HCT116 (cell line): ENCODE measurements at regions not wholly inside any gene's neighbourhood (a gene's known extent, or its start where the extent isn't known, plus 50 kb on each side); places are given as distances from the start of the nearest gene placed in this dataset.

Experiments
- ATAC-seq: fragments of 200-7000 bp; cut with Tn5 transposase; 2 replicates; pipeline ENCODE4 v1.9.1; 2020; ENCODE audit warnings: mild to moderate bottlenecking, moderate library complexity
- BruUV-seq: library from RNA; stranded (reverse); fragments of 400-500 nt; replicated peaks from 2 replicates; lab custom pipeline; 2021; lab: Mats Ljungman, UMichigan
- CTCF ChIA-PET: fragments of 300-600 bp; sonication (Branson Sonifier 250); formaldehyde crosslinking; loops from one replicate; lab custom pipeline; 2021; ENCODE audit warnings: antibody characterized with exemption; lab: Charles Lee
- POLR2A ChIA-PET: fragments of 300-600, 350-600 bp; sonication (Branson Sonifier 250); formaldehyde crosslinking; loops from one replicate; lab custom pipeline; 2021; ENCODE audit warnings: antibody characterized with exemption; lab: Charles Lee
- RAD21 ChIA-PET, 2 experiments: fragments of 300-600 bp; sonication (Branson Sonifier 250); formaldehyde crosslinking; loops; one replicate each; lab custom pipeline; 2023; ENCODE audit warnings: low total read pairs in 2 of 2; ENCODE audit not compliant: uncharacterized antibody in 2 of 2, unreplicated experiment in 2 of 2, low non-redundant PET in 1 of 2; lab: Charles Lee
- DNase-seq: peaks from one replicate; pipeline ENCODE4 v3.0.0-alpha.2; 2010; ENCODE audit warnings: low read depth, low spot score
- H2AFZ ChIP-seq: fragments of 200-600 bp; shearing (Covaris generic), sonication (generic); 2 replicates; pipeline ENCODE4 v1.6.1; 2017; ENCODE audit warnings: low read depth, mixed run types, mixed read lengths, antibody characterized with exemption, low read length; ENCODE audit not compliant: poor library complexity, severe bottlenecking
- H3K27ac ChIP-seq: 2 replicates; pipeline ENCODE4 v1.5.1; 2012; ENCODE audit warnings: low read depth, low read length
- H3K27me3 ChIP-seq: fragments of 200-600 bp; sonication (generic); 2 replicates; pipeline ENCODE4 v1.6.1; 2016; ENCODE audit warnings: mixed run types, low read length, mixed read lengths; ENCODE audit not compliant: insufficient read depth
- H3K36me3 ChIP-seq, 2 experiments: fragments of 200-500 bp in 1 of 2; fragments of 200-600 bp in 1 of 2; sonication (Bioruptor generic) in 1 of 2; sonication (generic) in 1 of 2; 2 replicates each; pipeline versions ENCODE4 v1.5.1 to v1.6.1; 2014 to 2016; ENCODE audit warnings: low read length in 2 of 2, inconsistent platforms in 1 of 2, mixed read lengths in 1 of 2, mixed run types in 1 of 2; ENCODE audit not compliant: insufficient read depth in 2 of 2, control insufficient read depth in 1 of 2
- H3K4me1 ChIP-seq, 2 experiments: fragments of 200-600 bp in 1 of 2; sonication (generic) in 1 of 2; 2 replicates each; pipeline versions ENCODE4 v1.5.1 to v1.6.1; 2012 to 2017; ENCODE audit warnings: low read length in 2 of 2, inconsistent platforms in 1 of 2, mild to moderate bottlenecking in 1 of 2, mixed read lengths in 1 of 2, mixed run types in 1 of 2, moderate library complexity in 1 of 2; ENCODE audit not compliant: insufficient read depth in 2 of 2, control insufficient read depth in 1 of 2
- H3K4me2 ChIP-seq: fragments of 200-600 bp; sonication (generic); 2 replicates; pipeline ENCODE4 v1.6.1; 2017; ENCODE audit warnings: mixed run types, low read length, mixed read lengths
- H3K4me3 ChIP-seq, 2 experiments: fragments of 200-600 bp in 1 of 2; sonication (generic) in 1 of 2; replicated peaks in 1 of 2; 2 replicates each; pipeline ENCODE4 v1.5.1; 2011 to 2016; ENCODE audit warnings: low read length in 2 of 2, control low read depth in 1 of 2, low read depth in 1 of 2, mild to moderate bottlenecking in 1 of 2, mixed read lengths in 1 of 2, mixed run types in 1 of 2
- H3K79me2 ChIP-seq: fragments of 200-600 bp; sonication (generic); 2 replicates; pipeline ENCODE4 v1.6.1; 2017; ENCODE audit warnings: mild to moderate bottlenecking, mixed run types, low read length, moderate library complexity, mixed read lengths; ENCODE audit not compliant: insufficient read depth
- H3K9ac ChIP-seq: fragments of 200-600 bp; sonication (generic); 2 replicates; pipeline ENCODE4 v1.6.1; 2016; ENCODE audit warnings: low read length, mixed read lengths
- H3K9me2 ChIP-seq: fragments of 200-600 bp; sonication (generic), shearing (Covaris generic); 2 replicates; pipeline ENCODE4 v1.6.1; 2017; ENCODE audit warnings: mixed run types, mild to moderate bottlenecking, moderate library complexity; ENCODE audit not compliant: insufficient read depth
- H3K9me3 ChIP-seq, 2 experiments: fragments of 200-500 bp in 1 of 2; fragments of 200-600 bp in 1 of 2; sonication (Bioruptor generic) in 1 of 2; sonication (generic) in 1 of 2; 2 replicates each; pipeline ENCODE4 v1.6.1; 2014 to 2017; ENCODE audit warnings: low read length in 2 of 2, mixed read lengths in 2 of 2, inconsistent platforms in 1 of 2, low read depth in 1 of 2, mild to moderate bottlenecking in 1 of 2, mixed run types in 1 of 2, moderate library complexity in 1 of 2; ENCODE audit not compliant: control insufficient read depth in 1 of 2, insufficient read depth in 1 of 2
- H4K20me1 ChIP-seq: fragments of 200-600 bp; sonication (generic), shearing (Covaris generic); 2 replicates; pipeline ENCODE4 v1.6.1; 2017; ENCODE audit warnings: mixed run types, mild to moderate bottlenecking, moderate library complexity; ENCODE audit not compliant: insufficient read depth
- ATF3 ChIP-seq: IDR thresholded peaks from 2 replicates; pipeline ENCODE4 v1.6.1; 2012
- CBX3 ChIP-seq: IDR thresholded peaks from 2 replicates; pipeline ENCODE4 v1.6.1; 2012; ENCODE audit warnings: low read depth
- CEBPB ChIP-seq: IDR thresholded peaks from 2 replicates; pipeline ENCODE4 v1.6.1; 2012; ENCODE audit warnings: low read depth
- CTCF ChIP-seq, 3 experiments: fragments of 200-600 bp in 1 of 3; sonication (generic) in 1 of 3; IDR thresholded peaks in 2 of 3; conservative IDR thresholded peaks in 1 of 3; 2 replicates each; pipeline ENCODE4 v1.5.1; 2012 to 2017; ENCODE audit warnings: low read depth in 2 of 3, low read length in 2 of 3, antibody characterized with exemption in 1 of 3, borderline replicate concordance in 1 of 3, control low read depth in 1 of 3, mild to moderate bottlenecking in 1 of 3, mixed read lengths in 1 of 3, mixed run types in 1 of 3, moderate library complexity in 1 of 3; ENCODE audit not compliant: insufficient read depth in 1 of 3
- EGR1 ChIP-seq: IDR thresholded peaks from 2 replicates; pipeline ENCODE4 v1.6.1; 2012; ENCODE audit warnings: low read depth
- EZH2 ChIP-seq: fragments of 200-600 bp; sonication (generic); IDR thresholded peaks from 2 replicates; pipeline ENCODE4 v1.6.1; 2017; ENCODE audit warnings: antibody characterized with exemption, mixed run types
- MAX ChIP-seq: IDR thresholded peaks from 2 replicates; pipeline ENCODE4 v1.6.1; 2012
- POLR2A ChIP-seq: IDR thresholded peaks from 2 replicates; pipeline ENCODE4 v1.7.0; 2011; ENCODE audit warnings: borderline replicate concordance; ENCODE audit not compliant: insufficient read depth, insufficient read length; ENCODE audit errors: extremely low read depth
- RAD21 ChIP-seq: IDR thresholded peaks from 2 replicates; pipeline ENCODE4 v1.6.1; 2012; ENCODE audit warnings: low read depth, mild to moderate bottlenecking
- SP1 ChIP-seq: IDR thresholded peaks from 2 replicates; pipeline ENCODE4 v1.6.1; 2012; ENCODE audit warnings: low read depth
- TCF7L2 ChIP-seq: IDR thresholded peaks from 2 replicates; pipeline ENCODE4 v1.7.0; 2011; ENCODE audit warnings: borderline replicate concordance, inconsistent platforms; ENCODE audit not compliant: insufficient read depth, insufficient read length; ENCODE audit errors: extremely low read depth
- YY1 ChIP-seq: IDR thresholded peaks from 2 replicates; pipeline ENCODE4 v1.6.1; 2011; ENCODE audit warnings: low read length, low read depth, moderate library complexity, mild to moderate bottlenecking; ENCODE audit not compliant: insufficient replicate concordance; ENCODE audit errors: extremely low read depth
- ZBTB33 ChIP-seq: IDR thresholded peaks from 2 replicates; pipeline ENCODE4 v1.6.1; 2011; ENCODE audit warnings: mild to moderate bottlenecking, low read length, moderate library complexity; ENCODE audit not compliant: insufficient replicate concordance; ENCODE audit errors: extremely low read depth
- ZFX ChIP-seq: fragments of 450-650 bp; IDR thresholded peaks from 2 replicates; pipeline ENCODE4 v1.6.1; 2017
- intact Hi-C: fragments of 100-400 bp; cut with micrococcal nuclease; formaldehyde crosslinking; loops from 2 replicates; pipeline ENCODE4 v1.10.0; 2022

- H3K9ac ChIP-seq, result no peak overlapping the region
- no peaks in the 10 kb centered on the region for H3K27me3 ChIP-seq
- H3K4me2 ChIP-seq, result no peak overlapping the region
- ChIA-PET CTCF (no interaction called here), POLR2A (no interaction called here), RAD21 (no interaction called here)
- H3K79me2 ChIP-seq, result no peaks in the 10 kb centered on the region
- no peak for TF ChIP-seq MAX
- no peak for TF ChIP-seq TCF7L2
- no peak for TF ChIP-seq ZBTB33
- TF ChIP-seq POLR2A, result no peak
- no peak for TF ChIP-seq RAD21
- no peak for TF ChIP-seq ZFX
- TF ChIP-seq EGR1, result no peak
- no peak for TF ChIP-seq SP1
- TF ChIP-seq CEBPB, result no peak
- H3K9me2 ChIP-seq, result no peaks in the 10 kb centered on the region
- H4K20me1 ChIP-seq, result no peaks in the 10 kb centered on the region
- H3K4me3 ChIP-seq, result no peak overlapping the region
- ATAC-seq (no peak), DNase-seq (no peak)
- H3K9me3 ChIP-seq, result peaks cover 3 to 21% of the 10 kb centered on the region in 2 experiments; a peak in 2 of 4 replicates
- H3K36me3 ChIP-seq, result no peaks in the 10 kb centered on the region
- intact Hi-C loops, result no loop called here
- no TSS peak for BruUV-seq
- no peak overlapping the region for H3K27ac ChIP-seq
- H3K4me1 ChIP-seq, result no peaks in the 10 kb centered on the region
- H2AFZ ChIP-seq, result no peak overlapping the region
Measured at GRCh38 chr9:24242576-24242975, 303.1 kb downstream of the IZUMO3 start.

GRCh38 chr9:24218656-24219055 is 327.0 kb downstream of the IZUMO3 start:
- CTCF ChIA-PET, result no interaction called here
- no peaks in the 10 kb centered on the region for H3K27me3 ChIP-seq
- ATAC-seq (no peak), DNase-seq (no peak)
- no peak overlapping the region for H3K4me3 ChIP-seq
- no peak overlapping the region for H3K27ac ChIP-seq
- RAD21 ChIA-PET, result no interaction called here
- no TSS peak for BruUV-seq
- POLR2A ChIA-PET, result no interaction called here
- H3K9me3 ChIP-seq, result peaks cover 3 to 23% of the 10 kb centered on the region in 2 experiments; a peak in 3 of 4 replicates
- no peak overlapping the region for H3K9ac ChIP-seq
- H3K4me1 ChIP-seq, result no peaks in the 10 kb centered on the region
- no peaks in the 10 kb centered on the region for H3K36me3 ChIP-seq
- intact Hi-C loops, result no loop called here
- no peaks in the 10 kb centered on the region for H3K9me2 ChIP-seq
- no peak overlapping the region for H3K4me2 ChIP-seq
- no peak overlapping the region for H2AFZ ChIP-seq
- H3K79me2 ChIP-seq, result no peaks in the 10 kb centered on the region
- H4K20me1 ChIP-seq, result no peaks in the 10 kb centered on the region
- no peak for TF ChIP-seq EZH2
- no peak for TF ChIP-seq POLR2A
- TF ChIP-seq RAD21, result no peak
- TF ChIP-seq CTCF (IDR thresholded peaks at IDR 0.05 in 2 of 3, conservative IDR thresholded peaks at IDR 0.05 in 1 of 3; ENCODE audit: borderline replicate concordance in 1 of 3, insufficient read depth in 1 of 3, low read depth in 2 of 3, low read length in 2 of 3), result no peak
- no peak for TF ChIP-seq MAX
- no peak for TF ChIP-seq ATF3
- no peak for TF ChIP-seq CBX3
- no peak for TF ChIP-seq SP1
- TF ChIP-seq YY1, result no peak
